Keratinocyte (primary cell): ENCODE measurements at regions not wholly inside any gene's neighbourhood (a gene's known extent, or its start where the extent isn't known, plus 50 kb on each side); places are given as distances from the start of the nearest gene placed in this dataset.

Experiments used
- CTCF ChIP-seq, 3 experiments: IDR thresholded peaks in 1 of 3; conservative IDR thresholded peaks in 1 of 3; optimal IDR thresholded peaks in 1 of 3; 2 replicates in 2 of 3; 3 replicates in 1 of 3; pipeline versions ENCODE3 to v1.5.1; 2011; ENCODE audit warnings: low read length in 3 of 3, mild to moderate bottlenecking in 3 of 3, moderate library complexity in 2 of 3, control low read depth in 1 of 3, inconsistent platforms in 1 of 3; ENCODE audit not compliant: insufficient read depth in 2 of 3; ENCODE audit errors: extremely low read depth in 1 of 3
- EZH2 ChIP-seq: IDR thresholded peaks from one replicate; pipeline ENCODE4 v1.6.1; 2012; ENCODE audit warnings: inconsistent platforms, mild to moderate bottlenecking, low read length, moderate library complexity

- TF ChIP-seq CTCF (optimal IDR thresholded peaks at IDR 0.05 in 1 of 3, IDR thresholded peaks at IDR 0.05 in 1 of 3, conservative IDR thresholded peaks at IDR 0.05 in 1 of 3; ENCODE audit: extremely low read depth in 1 of 3, insufficient read depth in 2 of 3, low read length in 3 of 3): no peak
- TF ChIP-seq EZH2: no peak
Observed at GRCh38 chr19:31104451-31104850, 244.8 kb downstream of the TSHZ3 start.
